H1 (cell line): ENCODE measurements at regions not wholly inside any gene's neighbourhood (a gene's known extent, or its start where the extent isn't known, plus 50 kb on each side); places are given as distances from the start of the nearest gene placed in this dataset.

Experiments
- CTCF ChIA-PET: fragments of 300-600 bp; sonication (Branson Sonifier 250); formaldehyde crosslinking; loops from one replicate; lab custom pipeline; 2021; ENCODE audit not compliant: partially characterized antibody; lab: Charles Lee
- POLR2A ChIA-PET: fragments of 300-600 bp; sonication (Branson Sonifier 250); formaldehyde crosslinking; loops from one replicate; lab custom pipeline; 2021; ENCODE audit warnings: inconsistent platforms; ENCODE audit not compliant: partially characterized antibody; lab: Charles Lee
- DNase-seq, 2 experiments: peaks; one replicate each; pipeline versions ENCODE4 v3.0.0 to v3.0.0-alpha.2; 2010 to 2022; ENCODE audit warnings: low spot score in 2 of 2, low read depth in 1 of 2, mixed read lengths in 1 of 2
- FAIRE-seq: peaks from 2 replicates; lab custom pipeline; 2011; peaks lifted over from hg19 to GRCh38; lab: Jason Lieb, UNC
- H2AFZ ChIP-seq: 2 replicates; pipeline ENCODE4 v1.8.1; 2012; ENCODE audit warnings: low read length, inconsistent platforms
- H2AK5ac ChIP-seq: 2 replicates; pipeline ENCODE4 v1.6.1; 2013; ENCODE audit warnings: low read depth, low read length
- H2BK120ac ChIP-seq: replicated peaks from 2 replicates; pipeline ENCODE3; 2013; ENCODE audit warnings: low read depth, low read length, inconsistent platforms
- H2BK12ac ChIP-seq: 2 replicates; pipeline ENCODE4 v1.6.1; 2013; ENCODE audit warnings: low read depth, low read length
- H2BK15ac ChIP-seq: 2 replicates; pipeline ENCODE4 v1.6.1; 2013; ENCODE audit warnings: low read length
- H2BK20ac ChIP-seq: 2 replicates; pipeline ENCODE4 v1.6.1; 2013; ENCODE audit warnings: low read length
- H2BK5ac ChIP-seq: 2 replicates; pipeline ENCODE4 v1.6.1; 2013; ENCODE audit warnings: low read depth, low read length
- H3K14ac ChIP-seq: 2 replicates; pipeline ENCODE4 v1.6.1; 2013; ENCODE audit warnings: inconsistent platforms; ENCODE audit not compliant: insufficient read length
- H3K18ac ChIP-seq: 2 replicates; pipeline ENCODE4 v1.6.1; 2013; ENCODE audit warnings: low read length; ENCODE audit errors: extremely low read depth
- H3K23ac ChIP-seq: 2 replicates; pipeline ENCODE4 v1.6.1; 2013; ENCODE audit warnings: inconsistent platforms; ENCODE audit not compliant: insufficient read length
- H3K23me2 ChIP-seq: 2 replicates; pipeline ENCODE4 v1.6.1; 2013; ENCODE audit warnings: low read depth, low read length
- H3K27ac ChIP-seq: 2 replicates; pipeline ENCODE4 v1.6.1; 2011; ENCODE audit warnings: low read depth, low read length, inconsistent platforms
- H3K27me3 ChIP-seq, 4 experiments: replicated peaks in 1 of 4; 1 replicate in 1 of 4; 2 replicates in 3 of 4; pipeline versions ENCODE4 v1.6.1 to v1.8.1; 2011 to 2013; ENCODE audit warnings: low read length in 3 of 4, mild to moderate bottlenecking in 3 of 4, inconsistent platforms in 2 of 4, mixed read lengths in 2 of 4, moderate library complexity in 1 of 4; ENCODE audit not compliant: control insufficient read depth in 3 of 4, insufficient read depth in 3 of 4; ENCODE audit errors: extremely low read depth in 1 of 4
- H3K36me3 ChIP-seq, 4 experiments: 2 replicates each; pipeline versions ENCODE4 v1.6.1 to v1.8.1; 2011 to 2013; ENCODE audit warnings: mild to moderate bottlenecking in 4 of 4, low read length in 3 of 4, moderate library complexity in 2 of 4, control low read depth in 1 of 4, inconsistent platforms in 1 of 4; ENCODE audit not compliant: insufficient read depth in 4 of 4, control insufficient read depth in 2 of 4
- H3K4ac ChIP-seq: replicated peaks from 2 replicates; pipeline ENCODE3; 2013; ENCODE audit warnings: low read length, low read depth, mixed read lengths, inconsistent platforms; ENCODE audit not compliant: insufficient read length
- H3K4me1 ChIP-seq, 4 experiments: replicated peaks in 1 of 4; 1 replicate in 1 of 4; 2 replicates in 3 of 4; pipeline versions ENCODE4 v1.6.1 to v1.8.1; 2011 to 2013; ENCODE audit warnings: low read length in 3 of 4, inconsistent platforms in 2 of 4, mixed read lengths in 1 of 4; ENCODE audit not compliant: insufficient read depth in 4 of 4, control insufficient read depth in 3 of 4
- H3K4me2 ChIP-seq, 2 experiments: 2 replicates each; pipeline versions ENCODE4 v1.6.1 to v1.8.1; 2011 to 2013; ENCODE audit warnings: low read depth in 2 of 2, low read length in 2 of 2, control low read depth in 1 of 2, inconsistent platforms in 1 of 2, mild to moderate bottlenecking in 1 of 2; ENCODE audit not compliant: insufficient read depth in 1 of 2
- H3K4me3 ChIP-seq, 4 experiments: fragments of 200-600, 300-600 bp in 1 of 4; sonication (generic), shearing (Covaris generic), sonication (Bioruptor Twin) in 1 of 4; 2 replicates each; pipeline versions ENCODE4 v1.5.1 to v1.8.1; 2011 to 2016; ENCODE audit warnings: low read length in 4 of 4, low read depth in 3 of 4, control low read depth in 2 of 4, inconsistent platforms in 2 of 4, mild to moderate bottlenecking in 2 of 4, mixed read lengths in 1 of 4, moderate library complexity in 1 of 4; ENCODE audit not compliant: insufficient read depth in 2 of 4; ENCODE audit errors: extremely low read depth in 1 of 4
- H3K56ac ChIP-seq: replicated peaks from 2 replicates; pipeline ENCODE3; 2013; ENCODE audit warnings: low read depth, mild to moderate bottlenecking, mixed read lengths, low read length, inconsistent platforms; ENCODE audit not compliant: insufficient read length
- H3K79me1 ChIP-seq: 2 replicates; pipeline ENCODE4 v1.6.1; 2013; ENCODE audit warnings: low read depth, low read length, control low read depth
- H3K79me2 ChIP-seq, 2 experiments: 2 replicates each; pipeline versions ENCODE4 v1.6.1 to v1.8.1; 2012 to 2013; ENCODE audit warnings: low read length in 2 of 2, mild to moderate bottlenecking in 2 of 2, inconsistent platforms in 1 of 2; ENCODE audit not compliant: insufficient read depth in 2 of 2, control insufficient read depth in 1 of 2
- H3K9ac ChIP-seq, 4 experiments: replicated peaks in 1 of 4; 1 replicate in 1 of 4; 2 replicates in 3 of 4; pipeline versions ENCODE4 v1.6.1 to v1.8.1; 2011 to 2013; ENCODE audit warnings: low read depth in 3 of 4, low read length in 3 of 4, control low read depth in 2 of 4, mild to moderate bottlenecking in 2 of 4, moderate library complexity in 2 of 4, inconsistent platforms in 1 of 4; ENCODE audit errors: extremely low read depth in 1 of 4
- H3K9me3 ChIP-seq, 2 experiments: 2 replicates each; pipeline versions ENCODE4 v1.6.1 to v1.8.1; 2012 to 2013; ENCODE audit warnings: mild to moderate bottlenecking in 2 of 2, moderate library complexity in 2 of 2, control low read depth in 1 of 2, inconsistent platforms in 1 of 2, low read depth in 1 of 2, low read length in 1 of 2, mixed read lengths in 1 of 2; ENCODE audit not compliant: insufficient read depth in 2 of 2
- H4K20me1 ChIP-seq, 2 experiments: replicated peaks in 1 of 2; 2 replicates each; pipeline versions ENCODE3 to v1.8.1; 2011 to 2013; ENCODE audit warnings: inconsistent platforms in 2 of 2, low read length in 2 of 2, mild to moderate bottlenecking in 1 of 2; ENCODE audit not compliant: insufficient read depth in 2 of 2, control insufficient read depth in 1 of 2
- H4K5ac ChIP-seq: 2 replicates; pipeline ENCODE4 v1.6.1; 2013; ENCODE audit warnings: low read length, low read depth, mixed read lengths, inconsistent platforms; ENCODE audit not compliant: insufficient read length
- H4K8ac ChIP-seq: 2 replicates; pipeline ENCODE4 v1.8.0; 2013; ENCODE audit warnings: mild to moderate bottlenecking, moderate library complexity, low read length, inconsistent platforms; ENCODE audit not compliant: insufficient read depth; ENCODE audit errors: extremely low read depth
- H4K91ac ChIP-seq: replicated peaks from 2 replicates; pipeline ENCODE3; 2013; ENCODE audit warnings: low read length, mixed read lengths, inconsistent platforms; ENCODE audit not compliant: insufficient read length
- CHD1 ChIP-seq: IDR thresholded peaks from 2 replicates; pipeline ENCODE4 v1.6.1; 2012; ENCODE audit warnings: low read depth, low read length, improper control_type of control experiment
- FOSL1 ChIP-seq: IDR thresholded peaks from 2 replicates; pipeline ENCODE4 v1.6.1; 2011; ENCODE audit warnings: mild to moderate bottlenecking, low read depth, low read length, moderate library complexity; ENCODE audit not compliant: insufficient read depth
- GABPA ChIP-seq: IDR thresholded peaks from 2 replicates; pipeline ENCODE4 v1.6.1; 2011; ENCODE audit warnings: mild to moderate bottlenecking, low read length, moderate library complexity, borderline replicate concordance; ENCODE audit not compliant: insufficient read depth
- KDM4A ChIP-seq: IDR thresholded peaks from one replicate; pipeline ENCODE4 v1.7.1; 2012; ENCODE audit warnings: low read depth, mild to moderate bottlenecking, moderate library complexity, low read length, inconsistent platforms; ENCODE audit not compliant: severe bottlenecking
- MAFK ChIP-seq: IDR thresholded peaks from 2 replicates; pipeline ENCODE4 v1.6.1; 2012; ENCODE audit warnings: low read depth, mild to moderate bottlenecking, improper control_type of control experiment, low read length
- POLR2A ChIP-seq, 2 experiments: IDR thresholded peaks; 1 replicate in 1 of 2; 2 replicates in 1 of 2; pipeline ENCODE4 v1.6.1; 2011; ENCODE audit warnings: low read depth in 2 of 2, low read length in 2 of 2, mild to moderate bottlenecking in 2 of 2; ENCODE audit errors: control extremely low read depth in 1 of 2
- RBBP5 ChIP-seq: IDR thresholded peaks from 2 replicates; pipeline ENCODE4 v1.7.1; 2012; ENCODE audit warnings: low read depth, mild to moderate bottlenecking, inconsistent platforms, low read length, moderate library complexity, borderline replicate concordance
- SIX5 ChIP-seq: IDR thresholded peaks from 2 replicates; pipeline ENCODE4 v1.6.1; 2011; ENCODE audit warnings: mild to moderate bottlenecking, low read depth, low read length
- SP2 ChIP-seq: IDR thresholded peaks from 2 replicates; pipeline ENCODE4 v1.6.1; 2012; ENCODE audit warnings: mild to moderate bottlenecking, low read length, inconsistent platforms
- TBP ChIP-seq: IDR thresholded peaks from 2 replicates; pipeline ENCODE4 v1.6.1; 2011; ENCODE audit warnings: low read depth, low read length, improper control_type of control experiment
- TCF12 ChIP-seq: IDR thresholded peaks from 2 replicates; pipeline ENCODE4 v1.6.1; 2011; ENCODE audit warnings: low read depth, mild to moderate bottlenecking, low read length
- TEAD4 ChIP-seq: IDR thresholded peaks from 2 replicates; pipeline ENCODE4 v1.6.1; 2012; ENCODE audit warnings: low read depth, low read length, inconsistent platforms, mixed read lengths
- WGBS, 2 experiments: shearing (Covaris generic) in 1 of 2; methylation state at CpG; one replicate each; pipeline versions ENCODE4 v1.1.6 to v1.1.7; 2013 to 2015; ENCODE audit warnings: low lambda C conversion rate in 2 of 2, mixed read lengths in 2 of 2, inconsistent platforms in 1 of 2, low coverage in 1 of 2, missing lambda C conversion rate in 1 of 2; ENCODE audit not compliant: insufficient replicate concordance in 2 of 2, insufficient coverage in 1 of 2, insufficient read length in 1 of 2; ENCODE audit errors: extremely low coverage in 1 of 2, missing lambda C conversion rate in 1 of 2; 5-methylcytosine and 5-hydroxymethylcytosine counted together
- TF ChIP-seq, protein P1 (sequence below): IDR thresholded peaks from 2 replicates; pipeline ENCODE4 v1.6.1; 2011; ENCODE audit warnings: low read length, improper control_type of control experiment

DNA sequence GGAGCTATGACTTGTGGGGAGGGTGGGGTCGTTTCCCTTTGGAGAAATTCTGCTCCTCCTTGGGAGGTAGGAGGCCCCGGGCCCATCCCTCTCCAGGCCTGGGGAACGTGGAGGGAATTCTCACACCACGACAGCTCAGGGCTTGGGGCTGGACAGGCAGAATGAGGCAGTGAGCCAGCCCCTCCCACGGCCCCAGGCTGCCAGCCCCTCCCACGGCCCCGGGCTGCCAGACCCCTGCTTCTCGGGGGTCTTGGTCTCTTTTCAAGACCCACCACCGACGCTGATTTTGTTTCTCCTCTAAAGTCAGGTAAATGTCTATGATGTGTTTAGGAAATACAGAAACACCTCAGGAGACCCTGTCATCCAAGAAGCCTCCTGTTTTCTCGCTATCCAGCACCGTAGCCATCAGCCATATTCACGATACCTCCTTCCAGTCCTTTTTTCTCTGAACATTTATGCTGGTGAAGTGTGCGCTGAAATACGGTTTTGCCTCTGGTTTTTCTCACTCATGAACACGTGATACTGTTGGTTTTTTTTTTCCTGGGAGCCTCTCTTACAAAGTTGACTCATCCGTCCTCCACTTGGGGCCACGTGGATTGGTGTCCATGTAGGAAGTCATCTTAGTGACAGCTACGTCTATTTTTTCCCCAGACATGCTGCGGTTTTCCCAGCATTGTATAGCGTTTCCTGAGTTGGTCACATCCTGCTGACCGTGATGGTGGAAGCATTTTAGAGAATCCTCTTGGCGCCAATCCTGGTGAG lies 1219.6 kb downstream of the BRD1 start:
- WGBS, 2 experiments: 87% methylated on average over 20 of the region's 23 CpGs; no CpG with 5 or more reads in 1 of the 2 experiments

More for the DNA sequence above, 1219.6 kb downstream of the BRD1 start:
- Histone ChIP-seq H3K23ac (no peak overlapping the region), H3K27ac (no peak overlapping the region), H3K9me3 (peaks cover 0 to 3% of the 10 kb centered on the region in 2 experiments; a peak in 1 of 4 replicates), H2AK5ac (no peak overlapping the region), H3K36me3 (no peaks in the 10 kb centered on the region; a peak in 1 of 8 replicates), H3K14ac (no peak overlapping the region), H4K20me1 (peaks cover 0 to 10% of the 10 kb centered on the region in 2 experiments), H3K79me1 (peaks cover 7% of the 10 kb centered on the region; the same call in 1 of the 2 replicates), H3K27me3 (no peaks in the 10 kb centered on the region; a peak in 1 of 7 replicates), H2BK20ac (no peak overlapping the region), H3K4me3 (no peak overlapping the region), H3K4me2 (no peak overlapping the region), H2BK5ac (no peak overlapping the region), H2BK15ac (no peak overlapping the region), H3K56ac (no peak overlapping the region), H3K18ac (no peak overlapping the region), H3K23me2 (peaks cover 7% of the 10 kb centered on the region), H4K91ac (no peak overlapping the region), H3K4me1 (peaks cover 0 to 3% (median 0%) of the 10 kb centered on the region in 4 experiments; a peak in 3 of 7 replicates), H4K8ac (no peak overlapping the region; the same call in 1 of the 2 replicates), H3K4ac (no peak overlapping the region), H3K79me2 (peaks cover 0 to 11% of the 10 kb centered on the region in 2 experiments; a peak in 2 of 4 replicates), H3K9ac (no peak overlapping the region), H2BK120ac (no peak overlapping the region), H2BK12ac (no peak overlapping the region), H2AFZ (no peak overlapping the region), H4K5ac (no peak overlapping the region)
- CTCF ChIA-PET: interaction anchor here (1.0 kb wide), 1 partner anchor 12 kb away, joined by 3 read pairs; no protein-coding TSS in a partner anchor
- DNase-seq (no peak), FAIRE-seq (no peak)
- no peak for TF ChIP-seq MAFK
- no peak for TF ChIP-seq SP2
- no peak for TF ChIP-seq POLR2A (IDR thresholded peaks at IDR 0.05; ENCODE audit: control extremely low read depth in 1 of 2, low read depth in 2 of 2, low read length in 2 of 2)
- no peak for TF ChIP-seq FOSL1
- TF ChIP-seq TBP: no peak
- TF ChIP-seq TCF12: no peak
- TF ChIP-seq TEAD4: no peak
- no peak for TF ChIP-seq SIX5
- no peak for TF ChIP-seq RBBP5
- TF ChIP-seq KDM4A: no peak
- no peak for TF ChIP-seq GABPA
- TF ChIP-seq, protein P1, sequence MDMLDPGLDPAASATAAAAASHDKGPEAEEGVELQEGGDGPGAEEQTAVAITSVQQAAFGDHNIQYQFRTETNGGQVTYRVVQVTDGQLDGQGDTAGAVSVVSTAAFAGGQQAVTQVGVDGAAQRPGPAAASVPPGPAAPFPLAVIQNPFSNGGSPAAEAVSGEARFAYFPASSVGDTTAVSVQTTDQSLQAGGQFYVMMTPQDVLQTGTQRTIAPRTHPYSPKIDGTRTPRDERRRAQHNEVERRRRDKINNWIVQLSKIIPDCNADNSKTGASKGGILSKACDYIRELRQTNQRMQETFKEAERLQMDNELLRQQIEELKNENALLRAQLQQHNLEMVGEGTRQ: no peak
- no peak for TF ChIP-seq CHD1
- POLR2A ChIA-PET: no interaction called here
